HEK293T (cell line): ENCODE measurements at regions not wholly inside any gene's neighbourhood (a gene's known extent, or its start where the extent isn't known, plus 50 kb on each side); places are given as distances from the start of the nearest gene placed in this dataset.

ENCODE experiments used
- CTCF ChIA-PET: fragments of 350-600 bp; formaldehyde crosslinking; extraction: SDS; loops from one replicate; lab custom pipeline; 2021; ENCODE audit warnings: antibody characterized with exemption, inconsistent platforms; lab: Yijun Ruan, JAX
- POLR2A ChIA-PET: fragments of 350-600 bp; formaldehyde crosslinking; extraction: SDS; loops from one replicate; lab custom pipeline; 2020; ENCODE audit warnings: antibody characterized with exemption, inconsistent platforms; lab: Yijun Ruan, JAX
- DNase-seq: peaks from one replicate; pipeline ENCODE4 v3.0.0; 2012; ENCODE audit warnings: mixed read lengths; ENCODE audit errors: extremely low spot score
- ARNT ChIP-seq: fragments of 450-650 bp; IDR thresholded peaks from 2 replicates; pipeline ENCODE4 v1.6.1; 2017; ENCODE audit warnings: mild to moderate bottlenecking
- BHLHE40 ChIP-seq: fragments of 450-650 bp; IDR thresholded peaks from 2 replicates; pipeline ENCODE4 v1.6.1; 2016; ENCODE audit warnings: mild to moderate bottlenecking, moderate library complexity, borderline replicate concordance
- CTBP1 ChIP-seq: fragments of 450-650 bp; IDR thresholded peaks from 2 replicates; pipeline ENCODE4 v1.6.1; 2016; ENCODE audit warnings: borderline replicate concordance
- ELF4 ChIP-seq: fragments of 450-650 bp; IDR thresholded peaks from 2 replicates; pipeline ENCODE4 v1.6.1; 2017; ENCODE audit warnings: antibody characterized with exemption
- FOXA1 ChIP-seq: fragments of 450-650 bp; IDR thresholded peaks from 2 replicates; pipeline ENCODE4 v1.6.1; 2016; ENCODE audit warnings: mild to moderate bottlenecking
- FOXK2 ChIP-seq: fragments of 450-650 bp; IDR thresholded peaks from 2 replicates; pipeline ENCODE4 v1.6.1; 2016; ENCODE audit warnings: mild to moderate bottlenecking
- FOXM1 ChIP-seq: fragments of 450-650 bp; IDR thresholded peaks from 2 replicates; pipeline ENCODE4 v1.6.1; 2017; ENCODE audit warnings: mild to moderate bottlenecking, borderline replicate concordance
- HDGF ChIP-seq: fragments of 450-650 bp; IDR thresholded peaks from 2 replicates; pipeline ENCODE4 v1.6.1; 2017; ENCODE audit warnings: antibody characterized with exemption, borderline replicate concordance
- L3MBTL2 ChIP-seq: fragments of 450-650 bp; conservative IDR thresholded peaks from 2 replicates; pipeline ENCODE4 v1.6.1; 2016; ENCODE audit warnings: mild to moderate bottlenecking
- LEF1 ChIP-seq: fragments of 450-650 bp; IDR thresholded peaks from 2 replicates; pipeline ENCODE4 v1.6.1; 2017; ENCODE audit warnings: mild to moderate bottlenecking, borderline replicate concordance
- NFRKB ChIP-seq: fragments of 450-650 bp; IDR thresholded peaks from 2 replicates; pipeline ENCODE4 v1.6.1; 2016; ENCODE audit warnings: mild to moderate bottlenecking, moderate library complexity
- SP1 ChIP-seq: fragments of 450-650 bp; IDR thresholded peaks from 2 replicates; pipeline ENCODE4 v1.6.1; 2017
- SUZ12 ChIP-seq: fragments of 450-650 bp; IDR thresholded peaks from 2 replicates; pipeline ENCODE4 v1.6.1; 2016; ENCODE audit warnings: mild to moderate bottlenecking
- TARDBP ChIP-seq: fragments of 450-650 bp; IDR thresholded peaks from 2 replicates; pipeline ENCODE4 v1.6.1; 2016
- ZNF384 ChIP-seq: fragments of 450-650 bp; IDR thresholded peaks from 2 replicates; pipeline ENCODE4 v1.6.1; 2016
- TF ChIP-seq, protein P1 (sequence below): fragments of 450-650 bp; IDR thresholded peaks from 2 replicates; pipeline ENCODE4 v1.6.1; 2016

DNA sequence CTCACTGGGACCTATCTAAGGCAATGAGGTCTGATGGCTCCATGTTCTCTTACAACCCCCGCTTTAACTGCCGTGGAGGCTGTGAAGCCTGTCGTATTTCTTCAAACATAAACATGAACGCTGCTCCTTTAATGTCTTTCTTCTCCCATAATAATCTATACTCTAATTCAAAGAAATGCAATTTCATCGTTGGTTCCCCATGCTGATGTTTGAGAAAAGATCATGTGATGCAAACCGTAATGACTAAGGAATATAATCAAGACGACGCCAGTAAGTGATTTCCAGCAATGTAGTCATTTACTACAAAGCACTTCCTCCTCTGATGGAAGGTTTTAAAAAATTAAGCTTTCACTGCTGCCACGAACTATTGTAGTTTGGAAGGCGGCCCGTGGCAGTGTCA is 102.6 kb upstream of the NEBL start:
- DNase-seq: no peak
- ChIA-PET CTCF (no interaction called here), POLR2A (no interaction called here)
- no peak for TF ChIP-seq L3MBTL2
- TF ChIP-seq FOXK2: no peak
- no peak for TF ChIP-seq ARNT
- TF ChIP-seq, protein P1, sequence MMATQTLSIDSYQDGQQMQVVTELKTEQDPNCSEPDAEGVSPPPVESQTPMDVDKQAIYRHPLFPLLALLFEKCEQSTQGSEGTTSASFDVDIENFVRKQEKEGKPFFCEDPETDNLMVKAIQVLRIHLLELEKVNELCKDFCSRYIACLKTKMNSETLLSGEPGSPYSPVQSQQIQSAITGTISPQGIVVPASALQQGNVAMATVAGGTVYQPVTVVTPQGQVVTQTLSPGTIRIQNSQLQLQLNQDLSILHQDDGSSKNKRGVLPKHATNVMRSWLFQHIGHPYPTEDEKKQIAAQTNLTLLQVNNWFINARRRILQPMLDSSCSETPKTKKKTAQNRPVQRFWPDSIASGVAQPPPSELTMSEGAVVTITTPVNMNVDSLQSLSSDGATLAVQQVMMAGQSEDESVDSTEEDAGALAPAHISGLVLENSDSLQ: no peak
- TF ChIP-seq LEF1: no peak
- no peak for TF ChIP-seq TARDBP
- TF ChIP-seq NFRKB: no peak
- TF ChIP-seq FOXM1: no peak
- no peak for TF ChIP-seq ZNF384
- no peak for TF ChIP-seq BHLHE40
- TF ChIP-seq ELF4: no peak
- TF ChIP-seq CTBP1: no peak
- no peak for TF ChIP-seq SP1
- no peak for TF ChIP-seq SUZ12
- TF ChIP-seq HDGF: no peak
- no peak for TF ChIP-seq FOXA1

DNA sequence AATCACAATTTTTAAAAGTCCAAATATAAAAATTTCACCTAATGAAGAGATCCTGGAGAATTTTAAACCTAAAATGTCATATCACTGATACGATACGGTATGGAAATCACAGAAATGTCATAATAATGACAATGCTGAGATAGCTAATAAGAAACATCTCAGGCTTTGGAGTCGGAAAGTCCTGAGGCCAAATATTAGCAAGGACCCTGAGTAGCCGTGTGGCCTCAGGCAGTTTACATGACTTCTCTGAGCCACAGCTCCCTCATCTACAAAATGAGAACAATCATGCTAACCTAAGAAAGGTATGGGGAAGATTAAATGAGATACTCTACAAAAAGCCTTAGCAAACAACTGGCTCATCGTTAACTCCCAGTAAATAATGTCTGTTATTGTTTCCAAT is 100.9 kb upstream of the NEBL start:
- CTCF ChIA-PET: interaction anchor here (0.6 kb wide), 1 partner anchor 351 kb away, joined by 7 read pairs; no protein-coding TSS in a partner anchor
- TF ChIP-seq, protein P1: no peak
- TF ChIP-seq LEF1 (no peak), TARDBP (no peak), CTBP1 (no peak), SUZ12 (no peak), SP1 (no peak), NFRKB (no peak), ELF4 (no peak), FOXM1 (no peak), HDGF (no peak), FOXA1 (no peak), FOXK2 (no peak), BHLHE40 (no peak), ARNT (no peak), ZNF384 (no peak), L3MBTL2 (no peak)
- DNase-seq: no peak
- POLR2A ChIA-PET: no interaction called here

DNA sequence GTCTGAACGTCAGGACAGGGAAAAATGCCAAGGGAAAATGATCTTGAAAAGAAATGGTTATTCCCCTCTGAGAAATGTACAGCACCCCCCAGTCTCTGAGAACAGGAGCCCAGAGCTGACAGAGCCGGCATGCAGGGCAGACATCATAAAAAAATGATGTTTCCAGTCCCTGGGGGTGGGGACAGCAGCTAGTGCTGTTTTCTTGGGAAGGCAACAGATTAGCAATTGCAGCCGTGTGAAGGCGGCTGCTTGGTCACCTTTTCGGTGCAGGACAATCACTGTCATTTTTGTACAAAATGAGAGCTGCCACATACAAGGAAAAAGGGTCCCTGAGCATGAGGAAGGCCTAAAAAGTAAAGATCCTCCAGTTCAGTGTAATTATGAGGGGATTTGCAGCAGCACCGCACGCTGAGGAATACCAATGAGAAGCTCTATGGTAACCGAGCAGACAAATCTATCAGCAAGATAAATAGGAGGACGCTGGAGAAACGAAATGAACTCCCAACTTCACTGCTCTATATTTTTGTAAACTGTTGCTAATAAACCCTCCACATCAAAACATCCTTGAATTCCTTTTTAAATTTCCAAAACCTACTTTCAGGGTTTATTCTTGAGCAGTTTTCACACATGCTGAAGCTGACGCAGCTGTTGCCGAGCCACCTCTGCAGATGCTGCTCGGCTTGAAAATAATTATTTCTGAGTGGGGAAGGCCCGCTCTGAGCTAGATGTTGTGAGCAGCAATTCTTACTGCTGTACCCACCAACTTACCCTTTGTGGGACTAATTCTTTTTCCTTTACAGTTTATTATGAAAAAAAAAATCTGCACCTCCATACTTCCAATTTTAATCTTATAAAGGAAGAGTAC is 98.2 kb upstream of the NEBL start:
- DNase-seq: peak; percentile 15
- CTCF ChIA-PET: interaction anchor here (0.6 kb wide), 1 partner anchor 1950 kb away, joined by 11 read pairs; no protein-coding TSS in a partner anchor
- POLR2A ChIA-PET: no interaction called here
- TF ChIP-seq FOXM1 (no peak), FOXA1 (no peak)
- TF ChIP-seq, protein P1: no peak

DNA sequence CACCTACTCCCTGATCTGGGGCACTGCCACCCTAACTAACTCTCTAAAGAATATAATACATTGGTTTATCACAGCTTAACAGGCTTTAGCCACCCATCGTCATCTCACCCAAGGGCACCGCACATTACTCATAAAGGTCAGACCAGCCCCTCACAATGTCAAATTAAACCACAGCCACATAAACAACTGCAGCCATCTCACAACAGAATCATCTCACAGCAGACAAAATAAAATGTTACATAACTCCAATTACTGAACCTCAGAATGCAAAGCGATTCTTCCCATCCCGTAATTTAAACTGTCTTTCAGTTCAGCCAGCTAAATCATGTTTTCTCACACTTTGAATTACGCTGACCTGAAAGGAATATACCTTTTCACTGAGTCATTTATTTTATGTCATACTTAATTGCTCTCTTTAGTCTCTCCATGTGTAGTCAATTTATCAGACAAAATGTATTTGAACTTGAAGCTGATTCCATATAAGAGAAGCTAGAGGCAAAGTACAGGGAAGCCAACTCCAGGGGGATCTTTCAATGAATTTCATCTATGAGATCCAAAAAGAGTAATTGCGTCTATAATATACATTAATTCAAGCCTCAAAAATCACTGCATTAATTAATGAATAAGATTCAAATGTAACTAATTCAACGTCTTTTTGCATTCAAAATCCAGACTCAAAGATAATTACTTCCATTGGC is 96.9 kb upstream of the NEBL start:
- DNase-seq: no peak
- TF ChIP-seq FOXK2: no peak
- no peak for TF ChIP-seq CTBP1
- no peak for TF ChIP-seq TARDBP
- TF ChIP-seq, protein P1: no peak
- TF ChIP-seq NFRKB: no peak
- no peak for TF ChIP-seq ARNT
- ChIA-PET CTCF (no interaction called here), POLR2A (no interaction called here)

DNA sequence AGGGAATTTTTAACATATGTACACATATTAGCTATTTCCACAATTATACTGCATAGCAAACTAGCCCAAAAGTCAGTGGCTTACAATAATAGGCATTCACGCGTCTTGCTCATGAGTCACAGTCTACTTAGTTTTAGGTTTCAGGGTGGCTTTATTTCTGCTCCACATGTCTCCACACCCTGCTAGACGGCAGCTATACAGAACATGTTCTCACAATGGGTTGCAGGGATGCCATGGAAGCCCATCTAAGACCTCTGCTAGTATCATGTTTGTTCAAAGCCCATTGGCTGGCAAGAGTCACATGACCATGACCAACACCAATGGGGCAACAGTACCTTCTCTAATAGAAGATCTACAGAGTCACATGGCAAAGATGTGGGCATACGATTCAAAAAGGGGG is 96.3 kb upstream of the NEBL start:
- POLR2A ChIA-PET: no interaction called here
- TF ChIP-seq ARNT (no peak), BHLHE40 (no peak), LEF1 (no peak), TARDBP (no peak), ELF4 (no peak), HDGF (no peak), FOXA1 (no peak), SP1 (no peak), NFRKB (no peak), SUZ12 (no peak), FOXK2 (no peak), FOXM1 (no peak), L3MBTL2 (no peak), ZNF384 (no peak), CTBP1 (no peak)
- TF ChIP-seq, protein P1: no peak
- CTCF ChIA-PET: no interaction called here
- DNase-seq: no peak
